ENCODE measurements at regions not wholly inside any gene's neighbourhood (a gene's known extent, or its start where the extent isn't known, plus 50 kb on each side); places are given as distances from the start of the nearest gene placed in this dataset.
"Not testable (repeated sequence)": the region's sequence is repeated elsewhere in the genome, so short reads cannot be mapped to it uniquely, and the experiment has no call there.

GRCh38 chr1:148413385-148413784 lies 69.7 kb downstream of the PPIAL4G start:
- H3K4me1 ChIP-seq (replicated peaks in 1 of 2; ENCODE audit: control insufficient read depth in 2 of 2, insufficient read depth in 2 of 2, low read length in 2 of 2); intact Hi-C loops (cut with micrococcal nuclease); CTCF ChIA-PET (ENCODE audit: low intra/inter-chr PET ratio); BruUV-seq (replicated peaks); H3K4me3 ChIP-seq; H3K9me3 ChIP-seq (replicated peaks; ENCODE audit: control insufficient read depth, insufficient read depth, low read depth, low read length); H3K9me1 ChIP-seq (ENCODE audit: control insufficient read depth, insufficient read depth, low read length); H3K79me2 ChIP-seq (ENCODE audit: control insufficient read depth, insufficient read depth, low read length); H3K27ac ChIP-seq (ENCODE audit: extremely low read depth, low read depth, low read length); H3K4me2 ChIP-seq (ENCODE audit: insufficient read depth, low read length); in situ Hi-C loops (cut with MboI); FAIRE-seq; ATAC-seq; H3K9ac ChIP-seq (ENCODE audit: insufficient read depth in 1 of 2, low read depth in 2 of 2, low read length in 2 of 2); DNase-seq (ENCODE audit: extremely low read depth in 1 of 4, low spot score in 3 of 4); H4K20me1 ChIP-seq (replicated peaks; ENCODE audit: control insufficient read depth, insufficient read depth, low read length); POLR2A ChIA-PET; H3K36me3 ChIP-seq (ENCODE audit: control insufficient read depth, insufficient read depth, low read length); H3K27me3 ChIP-seq (ENCODE audit: control insufficient read depth in 2 of 2, insufficient read depth in 2 of 2, low read length in 2 of 2); H2AFZ ChIP-seq (ENCODE audit: low read depth, low read length): not testable (repeated sequence)
- WGBS (ENCODE audit: insufficient coverage, low coverage, missing lambda C conversion rate) = 13% methylated on average over 2 of the region's 2 CpGs

- ATAC-seq; H3K27ac ChIP-seq (ENCODE audit: extremely low read depth, low read depth, low read length); H3K79me2 ChIP-seq (ENCODE audit: control insufficient read depth, insufficient read depth, low read length); POLR2A ChIA-PET; H2AFZ ChIP-seq (ENCODE audit: low read depth, low read length); H3K4me1 ChIP-seq (replicated peaks in 1 of 2; ENCODE audit: control insufficient read depth in 2 of 2, insufficient read depth in 2 of 2, low read length in 2 of 2); H4K20me1 ChIP-seq (replicated peaks; ENCODE audit: control insufficient read depth, insufficient read depth, low read length); DNase-seq (ENCODE audit: extremely low read depth in 1 of 4, low spot score in 3 of 4); H3K4me2 ChIP-seq (ENCODE audit: insufficient read depth, low read length); H3K27me3 ChIP-seq (ENCODE audit: control insufficient read depth in 2 of 2, insufficient read depth in 2 of 2, low read length in 2 of 2); intact Hi-C loops (cut with micrococcal nuclease); CTCF ChIA-PET (ENCODE audit: low intra/inter-chr PET ratio); H3K36me3 ChIP-seq (ENCODE audit: control insufficient read depth, insufficient read depth, low read length); H3K9me3 ChIP-seq (replicated peaks; ENCODE audit: control insufficient read depth, insufficient read depth, low read depth, low read length); H3K4me3 ChIP-seq; in situ Hi-C loops (cut with MboI); H3K9ac ChIP-seq (ENCODE audit: insufficient read depth in 1 of 2, low read depth in 2 of 2, low read length in 2 of 2); BruUV-seq (replicated peaks); H3K9me1 ChIP-seq (ENCODE audit: control insufficient read depth, insufficient read depth, low read length); FAIRE-seq: not testable (repeated sequence)
- 77% methylated on average over 25 of the region's 30 CpGs for WGBS (ENCODE audit: insufficient coverage, low coverage, missing lambda C conversion rate)
These were observed 78.1 kb downstream of the PPIAL4G start for GRCh38 chr1:148404786-148405568.

- in situ Hi-C loops (cut with MboI); H3K79me2 ChIP-seq (ENCODE audit: control insufficient read depth, insufficient read depth, low read length); H3K9me1 ChIP-seq (ENCODE audit: control insufficient read depth, insufficient read depth, low read length); H2AFZ ChIP-seq (ENCODE audit: low read depth, low read length); FAIRE-seq; H3K27me3 ChIP-seq (ENCODE audit: control insufficient read depth in 2 of 2, insufficient read depth in 2 of 2, low read length in 2 of 2); BruUV-seq (replicated peaks); ATAC-seq; H3K4me1 ChIP-seq (replicated peaks in 1 of 2; ENCODE audit: control insufficient read depth in 2 of 2, insufficient read depth in 2 of 2, low read length in 2 of 2); H3K9ac ChIP-seq (ENCODE audit: insufficient read depth in 1 of 2, low read depth in 2 of 2, low read length in 2 of 2); H3K36me3 ChIP-seq (ENCODE audit: control insufficient read depth, insufficient read depth, low read length); intact Hi-C loops (cut with micrococcal nuclease); H3K4me3 ChIP-seq; H3K27ac ChIP-seq (ENCODE audit: extremely low read depth, low read depth, low read length); POLR2A ChIA-PET; H3K9me3 ChIP-seq (replicated peaks; ENCODE audit: control insufficient read depth, insufficient read depth, low read depth, low read length); H3K4me2 ChIP-seq (ENCODE audit: insufficient read depth, low read length); H4K20me1 ChIP-seq (replicated peaks; ENCODE audit: control insufficient read depth, insufficient read depth, low read length); CTCF ChIA-PET (ENCODE audit: low intra/inter-chr PET ratio); DNase-seq (ENCODE audit: extremely low read depth in 1 of 4, low spot score in 3 of 4): not testable (repeated sequence)
- 53% methylated on average over 2 of the region's 2 CpGs for WGBS (ENCODE audit: insufficient coverage, low coverage, missing lambda C conversion rate)
These were observed 79.2 kb downstream of the PPIAL4G start for GRCh38 chr1:148403925-148404324.

All from K562 (cell line).